Endothelial cell of umbilical vein (primary cell): ENCODE measurements at regions not wholly inside any gene's neighbourhood (a gene's known extent, or its start where the extent isn't known, plus 50 kb on each side); places are given as distances from the start of the nearest gene placed in this dataset.

Source experiments
- BruUV-seq: library from RNA; stranded (reverse); fragments of 400-500 nt; replicated peaks from 2 replicates; lab custom pipeline; 2021; lab: Mats Ljungman, UMichigan
- CTCF ChIA-PET: fragments of 300-600, 350-600 bp; sonication (Branson Sonifier 250); formaldehyde crosslinking; loops from one replicate; lab custom pipeline; 2021; ENCODE audit warnings: antibody characterized with exemption, inconsistent platforms; lab: Charles Lee
- POLR2A ChIA-PET: fragments of 300-600, 350-600 bp; sonication (Branson Sonifier 250); formaldehyde crosslinking; loops from one replicate; lab custom pipeline; 2021; ENCODE audit warnings: antibody characterized with exemption, inconsistent platforms; lab: Charles Lee
- DNase-seq: peaks from one replicate; pipeline ENCODE4 v3.0.0-alpha.2; 2011; ENCODE audit warnings: low read depth, low spot score
- FAIRE-seq: peaks from 2 replicates; lab custom pipeline; 2011; peaks lifted over from hg19 to GRCh38; lab: Jason Lieb, UNC
- H2AFZ ChIP-seq: 2 replicates; pipeline ENCODE4 v1.6.0; 2012; ENCODE audit warnings: low read depth, low read length, control low read depth, inconsistent platforms
- H3K27ac ChIP-seq: 2 replicates; pipeline ENCODE4 v1.5.1; 2011; ENCODE audit warnings: low read depth, mild to moderate bottlenecking, control low read depth, low read length, moderate library complexity; ENCODE audit not compliant: insufficient read depth
- H3K27me3 ChIP-seq, 2 experiments: 2 replicates each; pipeline versions ENCODE4 v1.6.0 to v1.6.1; 2011; ENCODE audit warnings: low read length in 2 of 2, mixed read lengths in 1 of 2; ENCODE audit not compliant: control insufficient read depth in 2 of 2, insufficient read depth in 2 of 2
- H3K36me3 ChIP-seq, 2 experiments: 2 replicates in 1 of 2; 3 replicates in 1 of 2; pipeline ENCODE4 v1.5.1; 2011; ENCODE audit warnings: low read length in 2 of 2, mild to moderate bottlenecking in 1 of 2, moderate library complexity in 1 of 2; ENCODE audit not compliant: control insufficient read depth in 2 of 2, insufficient read depth in 2 of 2; ENCODE audit errors: extremely low read depth in 1 of 2
- H3K4me1 ChIP-seq: 3 replicates; pipeline ENCODE4 v1.5.1; 2011; ENCODE audit warnings: mild to moderate bottlenecking, low read length; ENCODE audit not compliant: control insufficient read depth, insufficient read depth; ENCODE audit errors: extremely low read depth
- H3K4me2 ChIP-seq: 2 replicates; pipeline ENCODE4 v1.6.1; 2011; ENCODE audit warnings: low read length, control low read depth, mixed read lengths; ENCODE audit not compliant: insufficient read depth
- H3K4me3 ChIP-seq, 3 experiments: fragments of 200-600 bp in 1 of 3; sonication (generic), shearing (Covaris generic) in 1 of 3; replicated peaks in 1 of 3; 2 replicates each; pipeline ENCODE4 v1.5.1; 2011 to 2016; ENCODE audit warnings: control low read depth in 3 of 3, low read length in 3 of 3, mild to moderate bottlenecking in 2 of 3, inconsistent platforms in 1 of 3, low read depth in 1 of 3, moderate library complexity in 1 of 3; ENCODE audit not compliant: insufficient read depth in 1 of 3
- H3K79me2 ChIP-seq: 2 replicates; pipeline ENCODE4 v1.6.0; 2012; ENCODE audit warnings: low read length, inconsistent platforms; ENCODE audit not compliant: control insufficient read depth, insufficient read depth
- H3K9ac ChIP-seq: replicated peaks from 2 replicates; pipeline ENCODE3; 2011; ENCODE audit warnings: low read length, control low read depth; ENCODE audit not compliant: insufficient read depth; ENCODE audit errors: extremely low read depth
- H3K9me1 ChIP-seq: replicated peaks from 3 replicates; pipeline ENCODE4 v1.6.0; 2011; ENCODE audit warnings: mild to moderate bottlenecking, low read length; ENCODE audit not compliant: control insufficient read depth, insufficient read depth; ENCODE audit errors: extremely low read depth
- H3K9me3 ChIP-seq: replicated peaks from 2 replicates; pipeline ENCODE4 v1.5.1; 2012; ENCODE audit warnings: low read length, inconsistent platforms; ENCODE audit not compliant: control insufficient read depth, insufficient read depth
- H4K20me1 ChIP-seq: replicated peaks from 2 replicates; pipeline ENCODE3; 2011; ENCODE audit warnings: mild to moderate bottlenecking, low read length; ENCODE audit not compliant: control insufficient read depth, insufficient read depth; ENCODE audit errors: extremely low read depth
- EZH2 ChIP-seq: IDR thresholded peaks from 2 replicates; pipeline ENCODE4 v1.6.1; 2012; ENCODE audit warnings: borderline replicate concordance, low read depth, mild to moderate bottlenecking, moderate library complexity, low read length, inconsistent platforms; ENCODE audit not compliant: severe bottlenecking
- FOS ChIP-seq: IDR thresholded peaks from 2 replicates; pipeline ENCODE4 v1.6.1; 2011; ENCODE audit warnings: mild to moderate bottlenecking, low read length, moderate library complexity, borderline replicate concordance; ENCODE audit not compliant: insufficient read depth
- GATA2 ChIP-seq: IDR thresholded peaks from 2 replicates; pipeline ENCODE4 v1.7.0; 2011; ENCODE audit warnings: low read depth, mild to moderate bottlenecking, moderate library complexity, mixed read lengths, low read length; ENCODE audit not compliant: insufficient read length, insufficient read depth
- JUN ChIP-seq: IDR thresholded peaks from 2 replicates; pipeline ENCODE4 v1.6.1; 2011; ENCODE audit warnings: borderline replicate concordance, low read depth; ENCODE audit not compliant: insufficient read length, insufficient read depth
- MYC ChIP-seq: IDR thresholded peaks from one replicate; pipeline ENCODE4 v1.6.1; 2011; ENCODE audit warnings: mild to moderate bottlenecking, low read depth, low read length
- POLR2A ChIP-seq: IDR thresholded peaks from 2 replicates; pipeline ENCODE4 v1.6.1; 2012; ENCODE audit warnings: low read depth, mild to moderate bottlenecking, control low read depth, low read length
- POLR2AphosphoS5 ChIP-seq: IDR thresholded peaks from 2 replicates; pipeline ENCODE4 v1.6.1; 2012; ENCODE audit warnings: low read depth, mild to moderate bottlenecking, control low read depth, low read length, moderate library complexity; ENCODE audit not compliant: insufficient read depth
- dilution Hi-C: fragments of 300-500 bp; cut with MboI; formaldehyde crosslinking; loops from one replicate; pipeline ENCODE4 v1.15.0; 2019; ENCODE audit warnings: low sequenced_read_pairs; ENCODE audit not compliant: extremely low pct_ligation_motif_present
- intact Hi-C: fragments of 100-400 bp; cut with micrococcal nuclease; formaldehyde crosslinking; loops from one replicate; pipeline ENCODE4 v1.10.0; 2022
- TF ChIP-seq, protein P1 (sequence below): IDR thresholded peaks from 2 replicates; pipeline ENCODE4 v1.6.1; 2011; ENCODE audit not compliant: insufficient read depth, insufficient read length
- TF ChIP-seq, protein P2 (sequence below), 2 donors: IDR thresholded peaks; 1 replicate in 1 of 2; 2 replicates in 1 of 2; pipeline ENCODE4 v1.5.1; 2011; ENCODE audit warnings: low read length in 2 of 2, mild to moderate bottlenecking in 2 of 2, moderate library complexity in 2 of 2, control low read depth in 1 of 2, inconsistent platforms in 1 of 2, low read depth in 1 of 2; ENCODE audit not compliant: insufficient read depth in 1 of 2; ENCODE audit errors: extremely low read depth in 1 of 2

DNA sequence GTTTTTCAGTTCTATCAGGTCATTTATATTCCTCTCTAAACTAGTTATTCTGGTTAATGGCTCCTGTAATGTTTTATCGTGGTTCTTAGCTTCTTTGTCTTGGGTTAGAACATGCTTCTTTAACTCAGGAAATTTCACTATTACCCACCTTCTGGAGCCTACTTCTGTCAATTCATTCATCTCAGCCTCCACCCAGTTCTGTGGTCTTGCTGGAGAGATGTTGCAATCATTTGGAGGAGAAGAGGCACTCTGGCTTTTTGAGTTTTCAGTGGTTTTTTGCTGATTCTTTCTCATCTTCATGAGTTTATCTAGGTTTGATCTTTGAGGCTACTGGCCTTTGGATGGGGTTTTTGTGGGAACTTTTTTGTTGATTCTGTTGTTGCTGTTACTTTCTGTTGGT lies 213.0 kb downstream of the BRINP2 start:
- CTCF ChIA-PET: no interaction called here

DNA sequence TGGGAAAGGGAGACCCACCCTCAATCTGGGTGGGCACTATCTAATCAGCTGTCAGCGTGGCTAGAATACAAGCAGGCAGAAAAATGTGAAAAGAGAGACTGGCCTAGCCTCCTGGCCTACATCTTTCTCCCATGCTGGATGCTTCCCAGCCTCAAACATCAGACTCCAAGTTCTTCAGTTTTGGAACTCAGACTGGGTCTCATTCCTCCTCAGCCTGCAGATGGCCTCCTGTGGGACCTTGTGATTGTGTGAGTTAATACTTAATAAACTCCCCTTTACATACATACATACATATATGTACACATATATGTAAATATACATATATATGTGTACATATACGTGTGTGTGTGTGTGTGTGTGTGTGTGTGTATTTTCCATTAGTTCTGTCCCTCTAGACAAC lies 207.1 kb downstream of the BRINP2 start:
- Histone ChIP-seq H3K9me1 (no peaks in the 10 kb centered on the region), H3K27ac (no peak overlapping the region), H3K9ac (no peak overlapping the region), H3K9me3 (no peaks in the 10 kb centered on the region), H3K36me3 (no peaks in the 10 kb centered on the region), H3K4me1 (no peaks in the 10 kb centered on the region), H3K4me2 (no peak overlapping the region), H3K27me3 (no peaks in the 10 kb centered on the region), H3K79me2 (no peaks in the 10 kb centered on the region), H4K20me1 (no peaks in the 10 kb centered on the region), H2AFZ (no peak overlapping the region), H3K4me3 (no peak overlapping the region)
- ChIA-PET POLR2A (no interaction called here), CTCF (no interaction called here)
- dilution Hi-C loops (no loop called here), intact Hi-C loops (no loop called here)
- FAIRE-seq (no peak), DNase-seq (no peak)
- TF ChIP-seq, protein P1, sequence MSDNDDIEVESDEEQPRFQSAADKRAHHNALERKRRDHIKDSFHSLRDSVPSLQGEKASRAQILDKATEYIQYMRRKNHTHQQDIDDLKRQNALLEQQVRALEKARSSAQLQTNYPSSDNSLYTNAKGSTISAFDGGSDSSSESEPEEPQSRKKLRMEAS: no peak
- TF ChIP-seq, protein P2, sequence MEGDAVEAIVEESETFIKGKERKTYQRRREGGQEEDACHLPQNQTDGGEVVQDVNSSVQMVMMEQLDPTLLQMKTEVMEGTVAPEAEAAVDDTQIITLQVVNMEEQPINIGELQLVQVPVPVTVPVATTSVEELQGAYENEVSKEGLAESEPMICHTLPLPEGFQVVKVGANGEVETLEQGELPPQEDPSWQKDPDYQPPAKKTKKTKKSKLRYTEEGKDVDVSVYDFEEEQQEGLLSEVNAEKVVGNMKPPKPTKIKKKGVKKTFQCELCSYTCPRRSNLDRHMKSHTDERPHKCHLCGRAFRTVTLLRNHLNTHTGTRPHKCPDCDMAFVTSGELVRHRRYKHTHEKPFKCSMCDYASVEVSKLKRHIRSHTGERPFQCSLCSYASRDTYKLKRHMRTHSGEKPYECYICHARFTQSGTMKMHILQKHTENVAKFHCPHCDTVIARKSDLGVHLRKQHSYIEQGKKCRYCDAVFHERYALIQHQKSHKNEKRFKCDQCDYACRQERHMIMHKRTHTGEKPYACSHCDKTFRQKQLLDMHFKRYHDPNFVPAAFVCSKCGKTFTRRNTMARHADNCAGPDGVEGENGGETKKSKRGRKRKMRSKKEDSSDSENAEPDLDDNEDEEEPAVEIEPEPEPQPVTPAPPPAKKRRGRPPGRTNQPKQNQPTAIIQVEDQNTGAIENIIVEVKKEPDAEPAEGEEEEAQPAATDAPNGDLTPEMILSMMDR (IDR thresholded peaks at IDR 0.05; ENCODE audit: extremely low read depth in 1 of 2, insufficient read depth in 1 of 2, low read depth in 1 of 2, low read length in 2 of 2): no peak
- no peak for TF ChIP-seq EZH2
- no peak for TF ChIP-seq POLR2AphosphoS5
- no peak for TF ChIP-seq MYC
- no peak for TF ChIP-seq JUN
- no peak for TF ChIP-seq GATA2
- TF ChIP-seq FOS: no peak
- TF ChIP-seq POLR2A: no peak
- no TSS peak for BruUV-seq

More for the DNA sequence above, 213.0 kb downstream of the BRINP2 start:
- no peak overlapping the region for H3K27ac ChIP-seq
- H3K9ac ChIP-seq: no peak overlapping the region
- H3K9me1 ChIP-seq: no peaks in the 10 kb centered on the region
- dilution Hi-C loops (no loop called here), intact Hi-C loops (no loop called here)
- no peak for TF ChIP-seq EZH2
- no peaks in the 10 kb centered on the region for H3K36me3 ChIP-seq
- no peaks in the 10 kb centered on the region for H3K4me1 ChIP-seq
- POLR2A ChIA-PET: no interaction called here
- no peaks in the 10 kb centered on the region for H4K20me1 ChIP-seq
- H2AFZ ChIP-seq: no peak overlapping the region
- H3K27me3 ChIP-seq: no peaks in the 10 kb centered on the region
- H3K79me2 ChIP-seq: no peaks in the 10 kb centered on the region
- no peak overlapping the region for H3K4me2 ChIP-seq
- FAIRE-seq: no peak
- no peaks in the 10 kb centered on the region for H3K9me3 ChIP-seq
- no peak for DNase-seq
- no peak overlapping the region for H3K4me3 ChIP-seq
- BruUV-seq: no TSS peak
